ENCODE measurements at regions not wholly inside any gene's neighbourhood (a gene's known extent, or its start where the extent isn't known, plus 50 kb on each side); places are given as distances from the start of the nearest gene placed in this dataset.
A peak's percentile ranks its signal among the peaks of the same experiment; 100 is the strongest.
"Not testable (repeated sequence)": the region's sequence is repeated elsewhere in the genome, so short reads cannot be mapped to it uniquely, and the experiment has no call there.

GRCh38 chr5:125999271-126000030 is 423.8 kb upstream of the GRAMD2B start:
- intact Hi-C loops (cut with DNase I); DNase-seq: not testable (repeated sequence)

GRCh38 chr5:126000507-126000906 is 422.7 kb upstream of the GRAMD2B start:
- intact Hi-C loops (cut with DNase I): no loop called here
- no peak for DNase-seq

GRCh38 chr5:126002222-126002897 is 420.8 kb upstream of the GRAMD2B start:
- intact Hi-C loops (cut with DNase I): no loop called here

GRCh38 chr5:126003309-126003708 is 419.9 kb upstream of the GRAMD2B start:
- peak in 16 of 42 donors; percentile 5 to 69 (median 26) for DNase-seq
- intact Hi-C loops (cut with DNase I): no loop called here

More at GRCh38 chr5:126002222-126002897, 420.8 kb upstream of the GRAMD2B start:
- DNase-seq: peak in 30 of 42 donors; percentile 6 to 75 (median 36)

- DNase-seq: no peak
- intact Hi-C loops (cut with DNase I): no loop called here
Measured at GRCh38 chr5:126004636-126005035, 418.6 kb upstream of the GRAMD2B start.

- intact Hi-C loops (cut with DNase I): no loop called here
- DNase-seq: no peak
Measured at GRCh38 chr5:126007841-126008240, 415.4 kb upstream of the GRAMD2B start.

- intact Hi-C loops (cut with DNase I): no loop called here
- DNase-seq: no peak
Measured at GRCh38 chr5:126009566-126009965, 413.6 kb upstream of the GRAMD2B start.

GRCh38 chr5:126011526-126011925 is 411.7 kb upstream of the GRAMD2B start:
- intact Hi-C loops (cut with DNase I); DNase-seq: not testable (repeated sequence)

- DNase-seq: peak in 1 of 42 donors; percentile 5
- intact Hi-C loops (cut with DNase I): no loop called here
Measured at GRCh38 chr5:126014676-126015075, 408.5 kb upstream of the GRAMD2B start.

GRCh38 chr5:126015235-126016181 is 407.7 kb upstream of the GRAMD2B start:
- DNase-seq: peak in 2 of 42 donors; percentile 16 to 41
- intact Hi-C loops (cut with DNase I): no loop called here

- intact Hi-C loops (cut with DNase I): no loop called here
- DNase-seq: peak in 41 of 42 donors; percentile 15 to 79 (median 43)
Measured at GRCh38 chr5:126016256-126016655, 407.0 kb upstream of the GRAMD2B start.

- intact Hi-C loops (cut with DNase I): no loop called here
- DNase-seq: no peak
Measured at GRCh38 chr5:126017096-126017495, 406.1 kb upstream of the GRAMD2B start.

GRCh38 chr5:126020770-126021169 is 402.4 kb upstream of the GRAMD2B start:
- intact Hi-C loops (cut with DNase I): no loop called here
- DNase-seq: no peak

GRCh38 chr5:126023994-126024441 is 399.2 kb upstream of the GRAMD2B start:
- DNase-seq: no peak
- intact Hi-C loops (cut with DNase I): no loop called here

- intact Hi-C loops (cut with DNase I): no loop called here
- DNase-seq: no peak
Measured at GRCh38 chr5:126027149-126027548, 396.1 kb upstream of the GRAMD2B start.

GRCh38 chr5:126027652-126028051 is 395.6 kb upstream of the GRAMD2B start:
- intact Hi-C loops (cut with DNase I): no loop called here
- DNase-seq: no peak

- intact Hi-C loops (cut with DNase I): no loop called here
- no peak for DNase-seq
Measured at GRCh38 chr5:126028336-126028735, 394.9 kb upstream of the GRAMD2B start.

GRCh38 chr5:126029282-126029681 is 393.9 kb upstream of the GRAMD2B start:
- intact Hi-C loops (cut with DNase I); DNase-seq: not testable (repeated sequence)

GRCh38 chr5:126030698-126031097 is 392.5 kb upstream of the GRAMD2B start:
- DNase-seq: no peak
- intact Hi-C loops (cut with DNase I): no loop called here

Measured in head of caudate nucleus (tissue), 42 donors.